ENCODE measurements at regions not wholly inside any gene's neighbourhood (a gene's known extent, or its start where the extent isn't known, plus 50 kb on each side); places are given as distances from the start of the nearest gene placed in this dataset.

GRCh38 chr2:13751955-13752354, 880.6 kb upstream of the LRATD1 start:
- no peak for TF ChIP-seq CTCF (IDR thresholded peaks at IDR 0.05 in 4 of 5, conservative IDR thresholded peaks at IDR 0.05 in 1 of 5)
- no peak for TF ChIP-seq POLR2A (IDR thresholded peaks at IDR 0.05)

Data from gastrocnemius medialis (tissue), 4 donors.